HG02610 (cell line): ENCODE measurements at regions not wholly inside any gene's neighbourhood (a gene's known extent, or its start where the extent isn't known, plus 50 kb on each side); places are given as distances from the start of the nearest gene placed in this dataset.
"Not testable (repeated sequence)": the region's sequence is repeated elsewhere in the genome, so short reads cannot be mapped to it uniquely, and the experiment has no call there.

Experiments
- ATAC-seq: cut with Tn5 transposase; IDR thresholded peaks from one replicate; pipeline ENCODE4 v1.9.1; 2021; ENCODE audit warnings: mild to moderate bottlenecking, moderate library complexity; ENCODE audit not compliant: unreplicated experiment

- no peak for ATAC-seq
These were observed 60.2 kb downstream of the TFPI2 start for GRCh38 chr7:93830141-93830925.

- peak; percentile 93 for ATAC-seq
These were observed 62.3 kb downstream of the TFPI2 start for GRCh38 chr7:93828260-93828659.

GRCh38 chr7:93823621-93824020 lies 66.9 kb downstream of the TFPI2 start:
- no peak for ATAC-seq

- ATAC-seq: peak; percentile 56
These were observed 69.1 kb downstream of the TFPI2 start for GRCh38 chr7:93821463-93821862.

- no peak for ATAC-seq
These were observed 70.9 kb downstream of the TFPI2 start for GRCh38 chr7:93819699-93820098.

GRCh38 chr7:93817526-93817925 lies 73.0 kb downstream of the TFPI2 start:
- no peak for ATAC-seq

GRCh38 chr7:93817004-93817403 lies 73.5 kb downstream of the TFPI2 start:
- no peak for ATAC-seq

GRCh38 chr7:93813514-93813913 lies 77.0 kb downstream of the TFPI2 start:
- no peak for ATAC-seq

- ATAC-seq: no peak
These were observed 78.5 kb downstream of the TFPI2 start for GRCh38 chr7:93812061-93812460.

- ATAC-seq: no peak
These were observed 79.4 kb downstream of the TFPI2 start for GRCh38 chr7:93811198-93811597.

- ATAC-seq: no peak
These were observed 80.0 kb downstream of the TFPI2 start for GRCh38 chr7:93810561-93810960.

GRCh38 chr7:93804726-93805125 lies 85.8 kb downstream of the TFPI2 start:
- ATAC-seq: no peak

- ATAC-seq: no peak
These were observed 90.7 kb downstream of the TFPI2 start for GRCh38 chr7:93799750-93800357.

GRCh38 chr7:93793084-93793697 lies 97.4 kb downstream of the TFPI2 start:
- not testable (repeated sequence) for ATAC-seq

GRCh38 chr7:93779115-93779514 lies 111.4 kb downstream of the TFPI2 start:
- ATAC-seq: no peak

- no peak for ATAC-seq
These were observed 112.2 kb downstream of the TFPI2 start for GRCh38 chr7:93778384-93778783.

- no peak for ATAC-seq
These were observed 117.1 kb downstream of the TFPI2 start for GRCh38 chr7:93773446-93773845.

GRCh38 chr7:93765475-93765874 lies 125.1 kb downstream of the TFPI2 start:
- no peak for ATAC-seq

- no peak for ATAC-seq
These were observed 131.9 kb downstream of the TFPI2 start for GRCh38 chr7:93758631-93759030.

GRCh38 chr7:93757426-93757825 lies 133.1 kb downstream of the TFPI2 start:
- ATAC-seq: no peak

GRCh38 chr7:93756890-93757289 lies 133.7 kb downstream of the TFPI2 start:
- ATAC-seq: no peak

- no peak for ATAC-seq
These were observed 139.1 kb downstream of the TFPI2 start for GRCh38 chr7:93751421-93751820.
